ENCODE measurements at regions not wholly inside any gene's neighbourhood (a gene's known extent, or its start where the extent isn't known, plus 50 kb on each side); places are given as distances from the start of the nearest gene placed in this dataset.
A peak's percentile ranks its signal among the peaks of the same experiment; 100 is the strongest.
"Not testable (repeated sequence)": the region's sequence is repeated elsewhere in the genome, so short reads cannot be mapped to it uniquely, and the experiment has no call there.

GRCh38 chrX:40947276-40947675 lies 138.0 kb upstream of the USP9X start:
- ATAC-seq (replicated peaks; ENCODE audit: extremely low read depth, poor library complexity, severe bottlenecking) (no peak), DNase-seq (ENCODE audit: low spot score in 2 of 2) (no peak)
- Mint-ChIP-seq H3K36me3 (ENCODE audit: insufficient read depth) (no peaks in the 10 kb centered on the region), H3K27me3 (no peaks in the 10 kb centered on the region), H3K27ac (ENCODE audit: low read depth) (no peak overlapping the region), H3K4me1 (peaks cover 5% of the 10 kb centered on the region), H3K4me3 (no peak overlapping the region), H3K9me3 (no peaks in the 10 kb centered on the region)

GRCh38 chrX:40949071-40949470 lies 136.2 kb upstream of the USP9X start:
- Mint-ChIP-seq H3K4me3 (no peak overlapping the region), H3K4me1 (peaks cover 5% of the 10 kb centered on the region), H3K27me3 (no peaks in the 10 kb centered on the region), H3K36me3 (ENCODE audit: insufficient read depth) (no peaks in the 10 kb centered on the region), H3K9me3 (no peaks in the 10 kb centered on the region), H3K27ac (ENCODE audit: low read depth) (no peak overlapping the region)
- ATAC-seq (replicated peaks; ENCODE audit: extremely low read depth, poor library complexity, severe bottlenecking) (no peak), DNase-seq (ENCODE audit: low spot score in 2 of 2) (no peak)

- no peak for DNase-seq (ENCODE audit: low spot score in 2 of 2)
- no peaks in the 10 kb centered on the region for H3K27me3 Mint-ChIP-seq
Measured at GRCh38 chrX:40950546-40950945, 134.7 kb upstream of the USP9X start.

GRCh38 chrX:40951407-40951806 lies 133.8 kb upstream of the USP9X start:
- H3K9me3 Mint-ChIP-seq; H3K4me3 Mint-ChIP-seq; H3K27ac Mint-ChIP-seq (ENCODE audit: low read depth); DNase-seq (ENCODE audit: low spot score in 2 of 2); H3K27me3 Mint-ChIP-seq; H3K4me1 Mint-ChIP-seq; ATAC-seq (replicated peaks; ENCODE audit: extremely low read depth, poor library complexity, severe bottlenecking); H3K36me3 Mint-ChIP-seq (ENCODE audit: insufficient read depth): not testable (repeated sequence)

More at GRCh38 chrX:40950546-40950945, 134.7 kb upstream of the USP9X start:
- Mint-ChIP-seq H3K4me3 (no peak overlapping the region), H3K4me1 (peaks cover 5% of the 10 kb centered on the region), H3K9me3 (no peaks in the 10 kb centered on the region), H3K36me3 (ENCODE audit: insufficient read depth) (no peaks in the 10 kb centered on the region), H3K27ac (ENCODE audit: low read depth) (no peak overlapping the region)
- no peak for ATAC-seq (replicated peaks; ENCODE audit: extremely low read depth, poor library complexity, severe bottlenecking)

- no peak for DNase-seq (ENCODE audit: low spot score in 2 of 2)
- Mint-ChIP-seq H3K27ac (ENCODE audit: low read depth) (no peak overlapping the region), H3K4me3 (peak overlapping the region; percentile 52), H3K27me3 (no peaks in the 10 kb centered on the region), H3K36me3 (ENCODE audit: insufficient read depth) (no peaks in the 10 kb centered on the region), H3K9me3 (no peaks in the 10 kb centered on the region), H3K4me1 (peaks cover 5% of the 10 kb centered on the region)
- ATAC-seq (replicated peaks; ENCODE audit: extremely low read depth, poor library complexity, severe bottlenecking), result peak; percentile 46
Measured at GRCh38 chrX:40952855-40953254, 132.4 kb upstream of the USP9X start.

- H3K4me3 Mint-ChIP-seq, result peak overlapping the region; percentile 52
- peaks cover 5% of the 10 kb centered on the region for H3K4me1 Mint-ChIP-seq
- no peaks in the 10 kb centered on the region for H3K9me3 Mint-ChIP-seq
- no peaks in the 10 kb centered on the region for H3K36me3 Mint-ChIP-seq (ENCODE audit: insufficient read depth)
- no peaks in the 10 kb centered on the region for H3K27me3 Mint-ChIP-seq
- ATAC-seq (replicated peaks; ENCODE audit: extremely low read depth, poor library complexity, severe bottlenecking) (no peak), DNase-seq (ENCODE audit: low spot score in 2 of 2) (no peak)
- H3K27ac Mint-ChIP-seq (ENCODE audit: low read depth), result no peak overlapping the region
Measured at GRCh38 chrX:40953369-40953768, 131.9 kb upstream of the USP9X start.

GRCh38 chrX:40960041-40960440 lies 125.2 kb upstream of the USP9X start:
- Mint-ChIP-seq H3K4me3 (no peak overlapping the region), H3K9me3 (no peaks in the 10 kb centered on the region), H3K36me3 (ENCODE audit: insufficient read depth) (no peaks in the 10 kb centered on the region), H3K4me1 (no peaks in the 10 kb centered on the region), H3K27me3 (no peaks in the 10 kb centered on the region), H3K27ac (ENCODE audit: low read depth) (no peak overlapping the region)
- no peak for DNase-seq (ENCODE audit: low spot score in 2 of 2)
- ATAC-seq (replicated peaks; ENCODE audit: extremely low read depth, poor library complexity, severe bottlenecking), result no peak

- H3K36me3 Mint-ChIP-seq (ENCODE audit: insufficient read depth), result no peaks in the 10 kb centered on the region
- DNase-seq (ENCODE audit: low spot score in 2 of 2) (no peak), ATAC-seq (replicated peaks; ENCODE audit: extremely low read depth, poor library complexity, severe bottlenecking) (no peak)
- H3K27me3 Mint-ChIP-seq, result no peaks in the 10 kb centered on the region
- no peaks in the 10 kb centered on the region for H3K9me3 Mint-ChIP-seq
- no peaks in the 10 kb centered on the region for H3K4me1 Mint-ChIP-seq
- H3K27ac Mint-ChIP-seq (ENCODE audit: low read depth), result no peak overlapping the region
- H3K4me3 Mint-ChIP-seq, result no peak overlapping the region
Measured at GRCh38 chrX:40962793-40963407, 122.3 kb upstream of the USP9X start.

GRCh38 chrX:40964008-40964407 lies 121.2 kb upstream of the USP9X start:
- Mint-ChIP-seq H3K36me3 (ENCODE audit: insufficient read depth) (no peaks in the 10 kb centered on the region), H3K27ac (ENCODE audit: low read depth) (no peak overlapping the region), H3K4me3 (no peak overlapping the region), H3K9me3 (no peaks in the 10 kb centered on the region), H3K4me1 (peaks cover 2% of the 10 kb centered on the region), H3K27me3 (no peaks in the 10 kb centered on the region)
- DNase-seq (ENCODE audit: low spot score in 2 of 2), result no peak
- ATAC-seq (replicated peaks; ENCODE audit: extremely low read depth, poor library complexity, severe bottlenecking), result no peak

GRCh38 chrX:40964633-40965586 lies 120.3 kb upstream of the USP9X start:
- H3K27ac Mint-ChIP-seq (ENCODE audit: low read depth), result no peak overlapping the region
- H3K4me1 Mint-ChIP-seq, result peaks cover 4% of the 10 kb centered on the region
- no peaks in the 10 kb centered on the region for H3K27me3 Mint-ChIP-seq
- H3K4me3 Mint-ChIP-seq, result no peak overlapping the region
- ATAC-seq (replicated peaks; ENCODE audit: extremely low read depth, poor library complexity, severe bottlenecking) (no peak), DNase-seq (ENCODE audit: low spot score in 2 of 2) (no peak)
- H3K9me3 Mint-ChIP-seq, result no peaks in the 10 kb centered on the region
- H3K36me3 Mint-ChIP-seq (ENCODE audit: insufficient read depth), result no peaks in the 10 kb centered on the region

GRCh38 chrX:40966213-40966820 lies 118.9 kb upstream of the USP9X start:
- no peaks in the 10 kb centered on the region for H3K9me3 Mint-ChIP-seq
- peaks cover 4% of the 10 kb centered on the region for H3K4me1 Mint-ChIP-seq
- no peak overlapping the region for H3K27ac Mint-ChIP-seq (ENCODE audit: low read depth)
- no peak for ATAC-seq (replicated peaks; ENCODE audit: extremely low read depth, poor library complexity, severe bottlenecking)
- DNase-seq (ENCODE audit: low spot score in 2 of 2), result no peak
- no peaks in the 10 kb centered on the region for H3K36me3 Mint-ChIP-seq (ENCODE audit: insufficient read depth)
- no peaks in the 10 kb centered on the region for H3K27me3 Mint-ChIP-seq
- H3K4me3 Mint-ChIP-seq, result no peak overlapping the region

GRCh38 chrX:40968180-40968579 lies 117.1 kb upstream of the USP9X start:
- Mint-ChIP-seq H3K27me3 (no peaks in the 10 kb centered on the region), H3K36me3 (ENCODE audit: insufficient read depth) (no peaks in the 10 kb centered on the region), H3K27ac (ENCODE audit: low read depth) (no peak overlapping the region), H3K4me1 (peaks cover 4% of the 10 kb centered on the region), H3K4me3 (no peak overlapping the region), H3K9me3 (no peaks in the 10 kb centered on the region)
- no peak for DNase-seq (ENCODE audit: low spot score in 2 of 2)
- ATAC-seq (replicated peaks; ENCODE audit: extremely low read depth, poor library complexity, severe bottlenecking), result no peak

GRCh38 chrX:40971736-40972135 lies 113.5 kb upstream of the USP9X start:
- Mint-ChIP-seq H3K9me3 (no peaks in the 10 kb centered on the region), H3K27ac (ENCODE audit: low read depth) (no peak overlapping the region), H3K36me3 (ENCODE audit: insufficient read depth) (no peaks in the 10 kb centered on the region), H3K4me1 (peaks cover 4% of the 10 kb centered on the region), H3K4me3 (no peak overlapping the region), H3K27me3 (no peaks in the 10 kb centered on the region)
- DNase-seq (ENCODE audit: low spot score in 2 of 2) (no peak), ATAC-seq (replicated peaks; ENCODE audit: extremely low read depth, poor library complexity, severe bottlenecking) (no peak)

All from central memory CD8-positive, alpha-beta T cell (primary cell).